ENCODE measurements at regions not wholly inside any gene's neighbourhood (a gene's known extent, or its start where the extent isn't known, plus 50 kb on each side); places are given as distances from the start of the nearest gene placed in this dataset.
"Not testable (repeated sequence)": the region's sequence is repeated elsewhere in the genome, so short reads cannot be mapped to it uniquely, and the experiment has no call there.

- no peak for DNase-seq
Measured at GRCh38 chr5:118365718-118366117, 622.6 kb downstream of the DTWD2 start.

DNA sequence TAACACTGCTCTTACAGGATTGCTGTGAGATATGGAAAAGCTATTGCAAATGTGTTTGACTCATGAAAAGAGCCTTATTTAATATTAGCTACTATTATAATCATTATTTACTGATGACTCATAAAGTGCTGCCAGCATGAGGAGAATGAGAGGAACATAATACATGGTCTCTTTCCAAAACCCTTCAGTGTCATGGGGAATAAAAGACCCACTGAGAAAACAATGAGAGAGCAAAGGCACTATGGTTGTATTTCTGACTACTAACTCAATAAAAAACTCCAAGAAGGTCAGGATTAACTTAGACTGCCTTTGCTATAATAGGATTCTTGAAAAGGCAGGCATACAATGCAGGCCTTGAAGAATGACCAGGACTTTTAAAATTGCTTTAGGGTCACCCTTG lies 633.5 kb downstream of the DTWD2 start:
- DNase-seq, result no peak

DNA sequence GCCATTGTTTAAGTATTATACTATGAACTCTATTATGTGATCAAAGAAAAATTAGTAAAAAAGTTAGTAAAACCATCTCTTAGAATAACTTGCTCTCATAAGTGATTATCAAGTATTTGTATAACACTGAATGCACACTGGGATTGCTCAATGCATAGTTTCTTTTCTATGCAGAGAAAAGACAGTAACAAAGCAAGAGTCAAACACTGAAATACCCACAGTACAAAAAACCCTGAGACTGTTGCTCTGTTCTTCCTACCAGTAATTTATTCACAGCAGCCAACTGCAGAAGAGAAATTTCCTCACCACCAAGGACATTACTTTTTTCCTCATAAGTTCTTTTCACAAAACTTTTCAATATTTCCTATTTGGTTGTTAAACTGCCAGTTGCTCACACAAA lies 634.4 kb downstream of the DTWD2 start:
- no peak for DNase-seq

- DNase-seq, result no peak
Measured at GRCh38 chr5:118336468-118336867, 651.9 kb downstream of the DTWD2 start.

- no peak for DNase-seq
Measured at GRCh38 chr5:118327389-118327788, 661.0 kb downstream of the DTWD2 start.

DNA sequence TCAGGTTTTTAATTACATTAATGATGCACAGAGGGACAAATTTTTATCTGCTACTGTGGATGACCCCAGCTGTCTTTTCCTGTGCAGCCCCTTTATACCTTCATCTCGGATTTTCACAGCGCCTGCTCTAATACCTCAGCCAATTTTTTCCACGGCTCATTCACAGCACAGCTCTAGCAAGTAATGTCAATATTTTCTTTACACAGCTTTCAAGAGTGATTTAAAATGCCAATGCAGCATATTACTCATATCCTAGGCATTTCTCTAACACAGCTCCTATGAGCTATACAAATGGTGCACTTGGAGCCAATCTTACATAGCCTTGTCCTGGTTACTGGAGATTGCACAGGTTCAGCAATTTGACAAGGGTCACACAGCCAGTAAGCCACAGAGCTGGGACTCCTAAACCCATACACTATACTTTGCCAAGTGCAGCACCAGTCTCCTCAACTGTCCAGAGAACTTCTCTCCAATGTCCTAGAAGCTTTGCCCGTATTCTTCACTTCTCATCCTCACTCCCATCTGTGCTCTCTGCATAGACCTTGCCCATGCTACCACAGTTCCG lies 661.8 kb downstream of the DTWD2 start:
- no peak for DNase-seq

- DNase-seq, result no peak
Measured at GRCh38 chr5:118325931-118326330, 662.4 kb downstream of the DTWD2 start.

- DNase-seq, result not testable (repeated sequence)
Measured at GRCh38 chr5:118323723-118324122, 664.6 kb downstream of the DTWD2 start.

- DNase-seq, result no peak
Measured at GRCh38 chr5:118321081-118321480, 667.3 kb downstream of the DTWD2 start.

GRCh38 chr5:118320121-118320520 lies 668.2 kb downstream of the DTWD2 start:
- DNase-seq, result no peak

DNA sequence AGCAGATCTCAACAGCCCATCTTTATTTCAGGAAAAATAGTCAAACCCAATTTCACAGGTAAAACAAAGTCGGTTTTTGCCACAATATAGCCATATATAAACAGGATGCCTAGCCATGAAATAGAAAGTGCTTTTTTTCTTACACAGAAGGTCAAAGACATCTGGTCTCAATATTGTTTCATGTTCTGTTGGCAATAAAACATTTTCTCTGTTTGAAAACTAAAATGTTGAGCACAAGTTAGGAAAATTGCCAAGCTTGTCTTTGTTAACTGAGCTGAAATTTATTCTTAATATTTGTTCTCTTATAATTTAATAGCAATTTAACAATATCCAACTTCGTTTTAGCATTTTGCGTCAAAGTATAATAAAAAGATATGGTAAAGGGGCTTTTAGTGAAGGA lies 673.4 kb downstream of the DTWD2 start:
- no peak for DNase-seq

DNA sequence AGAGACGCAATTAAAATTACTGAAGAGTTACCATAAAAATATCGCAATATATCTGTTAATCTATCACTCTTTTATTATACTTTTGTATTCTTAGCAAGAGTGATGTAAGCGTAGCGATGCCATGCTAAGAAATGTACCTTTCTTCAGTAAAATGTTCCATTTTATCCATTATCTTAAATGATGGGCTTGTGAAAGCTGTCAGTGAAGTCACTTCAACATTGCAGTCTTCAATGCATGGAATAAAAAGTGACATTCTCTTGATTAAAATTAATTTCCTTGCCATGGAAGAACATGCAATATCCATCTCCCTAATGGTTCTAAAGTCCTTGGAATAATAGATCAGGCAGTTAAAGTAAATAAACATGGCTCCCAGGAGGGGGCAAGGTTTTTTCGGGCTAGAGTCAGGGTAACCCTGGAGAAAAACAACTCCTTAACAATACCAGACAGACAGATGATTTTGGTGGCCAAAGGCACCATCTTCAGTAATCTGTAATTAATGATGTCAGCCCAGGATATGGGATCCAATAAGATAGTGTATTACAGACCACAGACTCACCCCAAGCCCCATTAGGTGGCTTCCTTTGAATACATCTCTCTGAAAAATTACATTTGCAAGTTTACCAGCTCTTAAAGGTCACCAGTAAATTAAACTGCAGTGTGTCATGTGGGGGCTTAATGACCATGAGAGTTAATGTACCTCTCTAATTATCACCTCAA lies 677.1 kb downstream of the DTWD2 start:
- no peak for DNase-seq

- no peak for DNase-seq
Measured at GRCh38 chr5:118310401-118310800, 677.9 kb downstream of the DTWD2 start.

GRCh38 chr5:118303296-118303695 lies 685.1 kb downstream of the DTWD2 start:
- no peak for DNase-seq

- DNase-seq, result no peak
Measured at GRCh38 chr5:118302786-118303185, 685.6 kb downstream of the DTWD2 start.

GRCh38 chr5:118301696-118302095 lies 686.7 kb downstream of the DTWD2 start:
- no peak for DNase-seq

GRCh38 chr5:118295045-118295444 lies 693.3 kb downstream of the DTWD2 start:
- DNase-seq, result no peak

- no peak for DNase-seq
Measured at GRCh38 chr5:118293378-118293777, 695.0 kb downstream of the DTWD2 start.

- no peak for DNase-seq
Measured at GRCh38 chr5:118290204-118290603, 698.1 kb downstream of the DTWD2 start.

DNA sequence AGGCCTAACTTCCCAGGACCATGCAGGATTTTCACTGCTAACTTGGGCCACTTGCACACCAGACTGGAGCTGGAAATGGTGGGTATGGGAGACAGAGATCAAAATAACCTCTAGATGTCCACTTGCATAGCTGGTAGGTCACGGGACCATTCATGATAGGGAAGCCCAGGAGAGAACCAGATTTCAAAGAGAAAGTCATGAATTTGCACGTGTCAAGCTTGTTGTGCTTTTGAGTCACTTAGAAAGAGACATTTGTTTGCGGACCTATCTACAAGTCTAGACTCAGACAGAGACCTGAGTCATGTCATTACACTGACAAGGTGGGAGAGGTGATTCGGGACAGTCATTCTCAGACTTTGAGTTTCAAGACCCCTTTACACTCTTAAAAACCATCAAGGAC lies 704.1 kb downstream of the DTWD2 start:
- not testable (repeated sequence) for DNase-seq

DNA sequence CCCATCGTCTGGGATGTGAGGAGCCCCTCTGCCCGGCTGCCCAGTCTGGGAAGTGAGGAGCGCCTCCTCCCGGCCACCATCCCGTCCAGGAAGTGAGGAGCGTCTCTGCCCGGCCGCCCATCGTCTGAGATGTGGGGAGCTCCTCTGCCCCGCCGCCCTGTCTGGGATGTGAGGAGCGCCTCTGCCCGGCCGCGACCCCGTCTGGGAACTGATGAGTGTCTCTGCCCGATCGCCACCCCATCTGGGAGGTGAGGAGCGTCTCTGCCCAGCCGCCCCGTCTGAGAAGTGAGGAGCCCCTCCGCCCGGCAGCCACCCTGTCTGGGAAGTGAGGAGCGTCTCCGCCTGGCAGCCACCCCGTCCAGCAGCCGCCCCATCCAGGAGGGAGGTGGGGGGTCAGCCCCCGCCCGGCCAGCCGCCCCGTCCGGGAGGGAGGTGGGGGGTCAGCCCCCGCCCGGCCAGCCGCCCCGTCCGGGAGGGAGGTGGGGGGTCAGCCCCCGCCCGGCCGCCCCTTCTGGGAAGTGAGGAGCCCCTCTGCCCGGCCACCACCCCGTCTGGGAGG lies 705.8 kb downstream of the DTWD2 start:
- DNase-seq, result not testable (repeated sequence)

GRCh38 chr5:118279540-118280294 lies 708.6 kb downstream of the DTWD2 start:
- DNase-seq, result no peak

GRCh38 chr5:118270526-118270925 lies 717.8 kb downstream of the DTWD2 start:
- no peak for DNase-seq

- no peak for DNase-seq
Measured at GRCh38 chr5:118258223-118258622, 730.1 kb downstream of the DTWD2 start.
